Epithelial cell of esophagus (primary cell): ENCODE measurements at regions not wholly inside any gene's neighbourhood (a gene's known extent, or its start where the extent isn't known, plus 50 kb on each side); places are given as distances from the start of the nearest gene placed in this dataset.

Experiments
- DNase-seq: peaks from one replicate; pipeline ENCODE4 v3.0.0; 2010; ENCODE audit warnings: low read depth
- H3K4me3 ChIP-seq: 2 replicates; pipeline ENCODE4 v1.5.1; 2011; ENCODE audit warnings: mild to moderate bottlenecking, low read length, control low read depth
- CTCF ChIP-seq: IDR thresholded peaks from 2 replicates; pipeline ENCODE4 v1.5.1; 2011; ENCODE audit warnings: low read depth, mild to moderate bottlenecking, low read length, control low read depth, inconsistent platforms; ENCODE audit not compliant: insufficient read depth; ENCODE audit errors: missing control alignments

GRCh38 chr2:177088529-177088928 is 124.1 kb upstream of the HNRNPA3 start:
- H3K4me3 ChIP-seq, result no peak overlapping the region
- no peak for TF ChIP-seq CTCF
- DNase-seq, result no peak

- TF ChIP-seq CTCF, result no peak
- DNase-seq, result no peak
- no peak overlapping the region for H3K4me3 ChIP-seq
Observed at GRCh38 chr2:177090967-177091366, 121.6 kb upstream of the HNRNPA3 start.

- no peak overlapping the region for H3K4me3 ChIP-seq
- TF ChIP-seq CTCF, result no peak
- no peak for DNase-seq
Observed at GRCh38 chr2:177093371-177093770, 119.2 kb upstream of the HNRNPA3 start.

- DNase-seq, result no peak
- TF ChIP-seq CTCF, result no peak
- no peak overlapping the region for H3K4me3 ChIP-seq
Observed at GRCh38 chr2:177098001-177098613, 114.5 kb upstream of the HNRNPA3 start.

GRCh38 chr2:177101930-177102329 is 110.7 kb upstream of the HNRNPA3 start:
- TF ChIP-seq CTCF, result no peak
- no peak for DNase-seq
- no peak overlapping the region for H3K4me3 ChIP-seq

DNA sequence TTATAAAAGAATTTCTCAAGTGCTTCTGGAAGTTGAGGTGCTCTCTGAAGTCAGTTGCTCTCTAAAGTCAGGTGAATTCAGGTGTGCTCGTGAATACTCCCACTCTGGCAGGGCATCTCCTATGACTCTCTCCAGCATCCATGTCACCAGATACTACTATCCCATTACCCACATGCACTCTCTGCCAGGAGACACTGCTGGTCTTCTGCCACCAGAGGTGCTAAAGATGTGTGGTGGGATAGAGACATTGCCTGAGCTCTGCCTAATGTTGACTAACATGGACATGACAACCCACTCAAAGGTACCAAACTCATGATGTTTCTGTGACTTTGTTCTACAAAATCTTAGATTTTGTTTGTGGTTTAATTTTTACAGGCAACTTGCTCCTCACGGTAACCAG is 106.4 kb upstream of the HNRNPA3 start:
- peak; percentile 21 for TF ChIP-seq CTCF
- no peak for DNase-seq
- no peak overlapping the region for H3K4me3 ChIP-seq

DNA sequence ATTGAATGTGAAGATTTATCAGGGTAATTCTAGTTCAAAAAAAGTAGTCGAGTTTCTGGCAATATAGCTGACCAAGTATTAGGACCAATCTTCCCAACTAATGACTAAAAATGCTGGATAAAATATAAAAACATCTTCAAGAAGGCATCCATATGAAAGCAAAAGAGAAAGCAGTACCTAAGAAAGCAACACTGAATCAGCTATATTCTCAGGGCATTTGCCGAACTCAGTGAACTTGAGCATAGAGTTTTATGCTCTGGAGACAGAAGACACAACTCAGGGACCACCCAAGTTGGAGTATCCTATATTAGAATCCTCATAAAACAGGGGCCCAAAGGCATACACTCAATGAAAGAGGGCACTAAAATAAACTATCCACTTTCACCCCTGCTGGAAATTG is 103.7 kb upstream of the HNRNPA3 start:
- TF ChIP-seq CTCF, result no peak
- H3K4me3 ChIP-seq, result no peak overlapping the region
- no peak for DNase-seq
